ENCODE measurements at regions not wholly inside any gene's neighbourhood (a gene's known extent, or its start where the extent isn't known, plus 50 kb on each side); places are given as distances from the start of the nearest gene placed in this dataset.
"Not testable (repeated sequence)": the region's sequence is repeated elsewhere in the genome, so short reads cannot be mapped to it uniquely, and the experiment has no call there.

- DNase-seq = no peak
These were observed 413.6 kb upstream of the CXorf51A start for GRCh38 chrX:147228153-147228552.

DNA sequence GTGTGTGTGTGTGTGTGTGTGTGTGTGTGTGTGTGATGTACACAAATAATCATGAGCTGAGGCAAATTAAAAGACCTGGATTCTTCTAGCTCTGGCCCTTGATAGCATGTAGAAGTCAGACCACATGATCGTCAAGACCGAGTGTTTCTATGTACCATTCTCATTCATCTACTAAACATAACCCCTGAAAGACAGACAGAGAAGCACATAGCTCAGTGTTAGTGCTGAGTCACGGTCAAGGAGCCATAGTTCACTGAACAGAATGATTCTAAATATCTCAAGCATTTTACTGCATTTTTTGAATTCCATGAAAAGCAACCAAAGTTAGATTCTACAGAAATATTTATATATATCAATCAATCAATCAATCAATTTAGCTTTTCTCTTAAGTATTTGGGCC lies 412.3 kb upstream of the CXorf51A start:
- DNase-seq = no peak

DNA sequence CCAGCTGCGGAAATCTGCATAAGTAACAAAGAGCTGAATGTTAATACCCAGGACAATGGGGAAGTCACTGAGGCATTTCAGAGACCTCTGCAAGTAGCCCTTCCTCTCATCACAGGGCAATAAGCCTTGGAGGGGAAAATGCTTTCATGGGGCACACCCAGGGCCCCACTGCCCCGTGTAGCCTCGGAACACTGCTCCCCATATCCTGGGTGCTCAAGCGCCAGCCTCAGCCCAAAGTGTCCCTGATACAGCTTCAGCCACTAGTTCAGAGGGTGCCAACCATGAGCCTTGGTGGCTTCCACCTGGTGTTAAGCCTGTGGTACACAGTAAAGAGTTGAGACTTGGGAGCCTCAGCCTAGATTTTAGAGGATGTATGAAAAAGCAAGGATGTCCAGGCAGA lies 402.8 kb upstream of the CXorf51A start:
- peak in 3 of 56 donors; percentile 0 to 5 (median 1) for DNase-seq

DNA sequence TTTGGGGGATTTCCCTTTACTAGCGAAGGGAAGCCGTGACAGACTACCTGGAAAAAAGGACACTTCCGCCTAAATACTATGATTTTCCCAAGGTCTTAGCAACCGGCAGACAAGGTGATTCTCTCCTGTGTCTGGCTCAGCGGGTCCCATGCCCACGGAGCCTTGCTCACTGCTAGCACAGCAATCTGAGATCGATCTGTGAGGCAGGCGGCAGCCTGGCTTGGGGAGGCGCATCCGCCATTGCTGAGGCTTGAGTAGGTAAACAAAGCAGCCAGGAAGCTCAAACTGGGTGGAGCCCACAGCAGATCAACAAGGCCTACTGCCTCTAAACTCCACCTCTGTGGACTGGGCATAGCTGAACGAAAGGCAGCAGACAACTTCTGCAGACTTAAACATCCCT lies 385.9 kb upstream of the CXorf51A start:
- DNase-seq = not testable (repeated sequence)

GRCh38 chrX:147191361-147191760 lies 376.8 kb upstream of the CXorf51A start:
- DNase-seq = no peak

DNA sequence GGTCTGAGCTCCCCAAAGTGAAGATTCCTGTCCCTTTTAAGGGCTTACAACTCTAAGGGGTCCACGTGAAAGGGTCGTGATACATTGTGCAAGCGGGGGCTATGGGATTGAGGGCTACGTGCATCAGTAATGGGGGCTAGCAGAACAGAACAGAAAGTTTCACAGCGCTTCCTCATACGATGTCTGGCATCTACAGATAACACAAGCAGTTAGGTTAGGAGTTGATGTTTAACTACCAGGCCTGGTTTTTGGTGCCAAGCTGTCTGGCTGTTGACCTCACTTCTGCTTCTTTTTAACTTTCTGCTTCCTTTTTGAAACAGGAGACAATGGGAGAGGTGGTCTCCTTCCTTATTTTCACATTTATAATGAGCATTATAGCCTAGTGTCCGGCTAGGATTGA lies 368.6 kb upstream of the CXorf51A start:
- DNase-seq = no peak

- DNase-seq = no peak
These were observed 366.3 kb upstream of the CXorf51A start for GRCh38 chrX:147180886-147181285.

DNA sequence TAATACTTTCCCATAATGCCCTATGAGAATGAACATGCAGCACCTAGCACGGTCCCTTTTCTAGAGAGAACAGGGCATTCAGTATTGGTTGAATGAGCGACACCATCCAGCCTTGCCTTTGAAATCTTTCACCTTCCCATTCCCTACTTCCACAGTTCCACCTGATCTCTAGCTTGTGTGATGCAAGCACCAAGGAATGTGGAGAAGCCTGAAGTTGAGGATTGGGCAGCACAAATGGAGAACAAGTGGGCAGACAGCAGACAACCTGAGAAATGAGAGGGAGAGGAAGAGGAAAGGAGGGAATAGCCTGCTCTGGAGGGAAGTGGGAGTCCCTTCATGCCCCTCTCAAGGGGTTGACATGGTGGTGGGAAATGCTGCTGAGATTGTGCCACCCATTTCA lies 365.1 kb upstream of the CXorf51A start:
- no peak for DNase-seq

- no peak for DNase-seq
These were observed 360.0 kb upstream of the CXorf51A start for GRCh38 chrX:147174591-147174990.

- DNase-seq = no peak
These were observed 359.1 kb upstream of the CXorf51A start for GRCh38 chrX:147173594-147173993.

DNA sequence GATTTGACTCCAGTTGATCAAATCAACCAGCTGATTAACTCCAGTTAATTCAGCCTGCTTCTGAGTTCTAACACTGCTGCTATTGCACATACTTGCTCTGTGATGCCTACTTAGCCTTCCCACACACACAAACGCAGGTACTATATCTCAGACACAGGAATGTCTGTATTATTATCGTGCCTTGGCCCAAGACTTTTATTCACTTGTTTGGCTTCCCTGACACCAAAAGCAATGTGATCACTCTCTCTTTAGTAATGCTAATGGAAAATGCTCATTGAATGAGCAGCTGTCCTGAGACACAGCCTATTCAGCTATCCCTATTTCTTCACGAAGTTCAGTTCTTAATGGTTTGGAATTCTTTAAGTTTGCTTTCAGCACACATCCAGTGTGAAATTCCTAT lies 356.4 kb upstream of the CXorf51A start:
- no peak for DNase-seq

Data from nucleus accumbens (tissue), 56 donors.